SK-MEL-5 (cell line): ENCODE measurements at regions not wholly inside any gene's neighbourhood (a gene's known extent, or its start where the extent isn't known, plus 50 kb on each side); places are given as distances from the start of the nearest gene placed in this dataset.
A peak's percentile ranks its signal among the peaks of the same experiment; 100 is the strongest.

Source experiments
- DNase-seq: peaks from one replicate; pipeline ENCODE4 v3.0.0-alpha.2; 2016; ENCODE audit warnings: low read depth, low spot score
- in situ Hi-C: cut with HindIII; loops from 2 replicates; pipeline ENCODE4 v1.10.0; 2016; ENCODE audit warnings: low sequenced_read_pairs, high pct_unique_total_duplicates, low pct_unique_long_range_greater_than_20kb

DNA sequence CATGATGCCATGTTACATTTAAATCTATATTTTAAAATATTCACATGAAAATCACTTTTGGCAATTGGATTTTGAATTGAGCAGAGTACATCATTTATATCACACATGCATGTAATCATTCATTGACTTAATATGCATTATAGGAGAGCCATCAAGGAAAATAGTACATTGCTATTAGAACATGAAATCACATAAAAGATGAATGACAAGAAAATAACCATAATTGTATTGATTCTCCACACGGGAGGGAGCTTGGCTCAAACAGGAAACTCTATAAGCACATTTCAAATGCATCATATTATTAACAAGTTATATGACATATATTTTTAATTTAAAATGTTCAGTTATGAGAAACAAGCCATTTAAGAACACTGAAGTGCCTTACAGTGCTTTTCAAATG lies 208.6 kb upstream of the PRR20A start:
- in situ Hi-C loops: no loop called here
- no peak for DNase-seq

- DNase-seq: no peak
- in situ Hi-C loops: no loop called here
These were observed 186.8 kb upstream of the PRR20A start for GRCh38 chr13:56953965-56954364.

GRCh38 chr13:56975647-56976046 lies 165.1 kb upstream of the PRR20A start:
- no peak for DNase-seq
- in situ Hi-C loops: no loop called here

DNA sequence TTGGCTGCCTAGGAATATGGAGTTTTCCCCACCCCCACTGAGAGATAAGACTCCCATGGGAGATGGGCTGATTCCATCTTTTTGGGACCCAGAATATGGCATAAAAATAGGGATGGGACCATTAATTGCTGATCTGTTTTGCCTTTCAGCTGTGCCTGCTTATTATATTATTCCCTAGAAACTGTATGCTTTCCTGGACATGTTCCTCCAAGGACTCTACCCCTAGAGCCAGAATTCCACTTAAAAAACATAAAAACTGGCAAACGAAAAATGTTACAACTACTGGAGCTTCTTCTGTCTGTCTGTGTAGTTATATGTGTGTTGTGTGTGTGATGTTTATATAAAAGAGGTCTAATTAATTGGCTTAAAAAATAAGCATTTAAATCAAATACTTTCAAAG lies 159.9 kb upstream of the PRR20A start:
- DNase-seq: no peak
- in situ Hi-C loops: no loop called here

DNA sequence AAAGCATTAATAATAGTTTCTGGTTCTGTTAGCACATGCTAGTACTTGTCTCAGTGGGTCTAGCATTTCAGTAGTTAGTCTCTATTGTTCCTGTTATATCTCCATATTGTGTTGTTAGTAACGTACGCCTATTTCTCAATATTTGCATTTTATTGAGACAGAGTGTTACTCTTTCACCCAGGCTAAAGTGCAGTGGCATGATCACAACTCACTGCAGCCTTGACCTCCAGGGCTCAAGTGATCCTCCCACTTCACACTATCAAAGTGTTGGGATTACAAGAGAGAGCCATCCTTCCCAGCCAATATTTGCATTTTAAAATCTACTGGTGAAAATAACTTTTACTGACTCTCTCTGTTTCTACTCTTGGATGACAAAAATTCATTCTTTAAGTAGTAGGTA lies 154.6 kb upstream of the PRR20A start:
- DNase-seq: no peak
- in situ Hi-C loops: no loop called here

- in situ Hi-C loops: no loop called here
- DNase-seq: no peak
These were observed 152.2 kb upstream of the PRR20A start for GRCh38 chr13:56988543-56988942.

GRCh38 chr13:57003682-57004081 lies 137.0 kb upstream of the PRR20A start:
- no peak for DNase-seq
- in situ Hi-C loops: no loop called here

- no peak for DNase-seq
- in situ Hi-C loops: no loop called here
These were observed 123.4 kb upstream of the PRR20A start for GRCh38 chr13:57017357-57017756.

DNA sequence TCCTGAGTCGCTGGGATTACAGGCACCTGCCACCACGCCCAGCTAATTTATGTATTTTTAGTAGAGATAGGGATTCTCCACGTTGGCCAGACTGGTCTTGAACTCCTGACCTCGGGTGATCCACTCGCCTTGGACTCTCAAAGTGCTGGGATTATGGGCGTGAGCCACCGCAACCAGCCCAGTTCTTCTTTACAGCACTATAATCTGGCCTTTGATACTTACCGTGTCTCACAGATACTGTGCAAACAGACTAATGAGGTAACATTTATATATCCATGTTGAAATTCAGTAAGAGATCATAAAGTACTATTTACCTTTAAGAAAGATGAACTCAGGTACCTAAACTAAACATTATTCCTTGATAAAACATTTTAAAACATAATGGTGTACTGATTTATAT lies 121.8 kb upstream of the PRR20A start:
- in situ Hi-C loops: no loop called here

DNA sequence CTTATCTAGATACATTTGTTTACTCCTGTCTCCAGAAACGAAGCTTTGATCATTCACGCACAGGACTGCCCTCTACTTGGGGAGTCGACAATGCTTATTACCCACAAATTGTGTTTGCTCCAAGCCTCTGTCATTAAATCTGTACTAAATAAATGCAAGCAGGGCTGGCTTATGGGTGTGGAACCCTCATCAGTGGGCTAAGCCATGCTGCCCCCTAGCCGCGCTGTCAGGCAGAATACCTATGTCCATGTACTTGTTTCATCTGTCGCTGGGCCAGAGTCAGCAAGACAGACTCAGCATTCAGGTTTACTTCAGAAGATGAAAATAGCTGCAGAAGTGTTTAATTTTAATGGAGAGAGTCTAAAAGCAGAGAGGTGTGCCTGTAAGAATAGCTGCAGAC lies 110.0 kb upstream of the PRR20A start:
- in situ Hi-C loops: no loop called here
- DNase-seq: peak; percentile 30

More for the DNA sequence above, 121.8 kb upstream of the PRR20A start:
- DNase-seq: no peak

DNA sequence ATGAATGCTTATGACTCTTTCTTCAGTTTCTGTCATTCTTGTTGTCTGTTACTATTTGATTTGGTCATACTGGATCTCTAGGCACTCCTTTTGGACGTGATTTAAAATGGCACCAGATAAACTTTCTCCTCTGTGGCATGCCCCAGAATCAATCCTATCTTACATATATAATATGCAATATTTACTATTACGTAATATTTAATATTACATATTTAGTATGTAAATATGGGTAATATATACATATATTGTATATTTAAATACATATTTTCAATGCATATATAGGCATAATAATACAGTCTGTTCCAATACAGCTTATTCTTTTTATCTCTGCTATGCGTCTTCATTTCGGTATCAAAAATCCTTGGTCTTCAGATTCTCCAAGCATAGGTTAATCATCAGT lies 104.4 kb upstream of the PRR20A start:
- DNase-seq: no peak
- in situ Hi-C loops: no loop called here

GRCh38 chr13:57044910-57045309 lies 95.8 kb upstream of the PRR20A start:
- no peak for DNase-seq
- in situ Hi-C loops: no loop called here

DNA sequence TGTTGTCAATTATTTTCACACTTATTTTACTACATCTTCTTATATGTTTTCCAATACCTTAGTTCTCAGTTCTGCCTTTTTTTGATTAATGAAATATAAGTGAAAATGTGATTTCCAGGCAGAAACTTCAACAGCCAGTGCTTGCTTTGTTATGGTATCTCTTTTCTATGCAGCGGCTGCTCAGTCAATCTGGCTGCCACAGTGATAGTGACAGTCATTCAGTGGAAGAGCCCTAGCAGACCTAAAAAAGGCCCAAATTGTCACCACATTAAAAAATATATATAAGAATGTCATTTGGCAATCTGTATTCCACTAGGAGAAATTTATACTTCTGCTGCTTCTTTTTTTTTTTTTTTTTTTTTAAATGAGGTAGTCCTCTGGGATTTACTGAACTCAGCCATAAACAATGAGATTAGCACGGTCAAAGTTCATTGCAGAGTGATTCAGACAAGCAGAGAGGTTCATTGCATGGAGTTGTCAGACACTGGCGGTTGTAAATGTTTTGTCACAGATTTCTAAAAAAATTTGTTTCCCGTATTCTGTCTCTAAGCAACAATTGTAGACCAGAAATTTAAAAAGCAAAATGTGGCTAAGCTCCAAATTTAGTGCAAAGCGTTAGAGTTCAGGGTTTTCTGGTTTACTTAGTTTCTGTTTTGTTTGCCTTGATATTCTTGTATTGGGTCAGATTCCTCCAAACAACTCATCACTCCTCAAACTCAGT lies 94.7 kb upstream of the PRR20A start:
- no peak for DNase-seq
- in situ Hi-C loops: no loop called here

- no peak for DNase-seq
- in situ Hi-C loops: no loop called here
These were observed 84.0 kb upstream of the PRR20A start for GRCh38 chr13:57056601-57057180.

GRCh38 chr13:57063007-57063406 lies 77.7 kb upstream of the PRR20A start:
- DNase-seq: no peak

GRCh38 chr13:57073983-57074382 lies 66.7 kb upstream of the PRR20A start:
- in situ Hi-C loops: no loop called here
- DNase-seq: no peak

More at GRCh38 chr13:57063007-57063406, 77.7 kb upstream of the PRR20A start:
- in situ Hi-C loops: no loop called here

GRCh38 chr13:57075588-57075987 lies 65.1 kb upstream of the PRR20A start:
- in situ Hi-C loops: no loop called here

DNA sequence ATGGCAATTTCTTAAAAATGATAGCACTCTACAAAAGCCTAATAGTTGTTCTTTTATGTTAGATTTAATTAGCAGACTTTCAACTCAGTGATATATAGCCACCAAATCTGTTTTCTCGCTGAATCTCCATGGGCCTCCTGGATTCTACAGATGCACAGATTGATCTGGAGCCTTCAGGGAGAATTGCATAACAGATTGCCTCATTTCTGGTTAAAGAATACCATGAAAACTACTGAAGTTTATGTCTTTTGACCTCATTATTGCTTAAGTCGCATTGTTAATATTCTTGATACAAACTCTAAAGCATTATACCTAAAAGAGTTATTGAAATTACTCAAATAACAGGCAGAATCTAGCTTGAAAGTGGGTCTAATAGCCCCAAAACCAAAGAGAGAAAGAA lies 53.7 kb upstream of the PRR20A start:
- in situ Hi-C loops: no loop called here
- no peak for DNase-seq

More at GRCh38 chr13:57075588-57075987, 65.1 kb upstream of the PRR20A start:
- no peak for DNase-seq
